ENCODE measurements at regions not wholly inside any gene's neighbourhood (a gene's known extent, or its start where the extent isn't known, plus 50 kb on each side); places are given as distances from the start of the nearest gene placed in this dataset.
A peak's percentile ranks its signal among the peaks of the same experiment; 100 is the strongest.

DNA sequence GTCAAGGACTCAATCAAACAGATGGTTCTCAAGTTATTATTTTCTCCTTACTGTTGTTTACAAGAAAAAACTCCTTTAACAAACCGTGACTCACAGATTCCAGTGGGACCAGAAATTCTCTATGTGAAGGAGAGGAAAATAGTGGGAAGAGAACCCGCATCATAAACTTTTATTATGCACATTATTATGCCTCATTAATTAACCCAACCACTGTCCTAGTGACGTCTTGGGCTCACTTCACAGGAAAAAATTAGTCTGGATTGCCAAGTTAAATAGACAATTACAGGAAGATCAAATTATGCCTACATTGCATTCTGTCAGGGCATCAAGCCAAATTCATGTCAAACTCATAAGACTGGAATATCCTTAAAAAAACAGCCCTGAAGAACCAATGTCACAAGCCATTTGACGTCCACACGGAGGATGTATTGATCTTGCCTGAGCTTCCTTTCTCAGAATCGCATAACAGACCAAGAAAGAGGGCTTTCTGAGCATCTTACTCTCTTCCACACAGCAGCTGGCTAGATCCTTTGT lies 347.8 kb downstream of the DUSP10 start:
- DNase-seq: no peak

DNA sequence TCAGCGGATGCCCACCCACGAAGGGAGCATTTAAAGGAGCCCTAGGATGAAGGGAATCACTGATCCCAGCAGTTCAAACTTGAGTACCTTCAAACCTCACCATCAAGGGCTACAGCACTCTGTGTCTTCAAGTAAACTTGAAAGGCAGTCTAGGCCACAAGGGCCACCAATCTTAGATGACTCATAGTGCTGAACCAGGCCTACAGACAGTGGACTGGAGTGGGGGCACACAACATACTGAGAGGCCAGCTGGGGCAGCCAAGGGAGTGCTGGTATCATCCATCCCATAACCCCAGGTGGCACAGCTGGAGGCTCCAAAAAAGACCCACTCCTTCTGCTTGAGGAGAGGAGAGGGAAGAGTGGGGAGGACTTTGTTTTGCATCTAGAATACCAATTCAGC lies 345.4 kb downstream of the DUSP10 start:
- DNase-seq: no peak

DNA sequence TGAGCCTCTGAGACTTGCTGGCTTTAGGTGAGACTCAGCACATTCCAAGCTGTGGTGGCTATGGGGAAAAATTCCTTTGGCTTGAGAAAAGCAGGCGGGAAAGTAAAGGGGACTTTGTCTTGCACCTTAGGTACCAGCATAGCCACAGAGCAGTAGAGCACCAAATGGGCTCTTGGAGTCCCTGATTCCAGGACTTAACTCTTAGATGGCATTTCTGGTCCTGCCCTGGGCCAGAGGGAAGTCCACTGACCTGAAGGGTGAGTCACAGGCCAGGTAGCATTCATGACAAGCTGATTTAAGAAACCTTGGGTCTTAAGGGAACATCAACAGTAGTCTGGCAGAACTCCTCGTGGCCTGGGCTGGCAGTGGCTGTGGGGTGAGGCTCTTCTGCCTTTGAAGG lies 344.7 kb downstream of the DUSP10 start:
- no peak for DNase-seq

DNA sequence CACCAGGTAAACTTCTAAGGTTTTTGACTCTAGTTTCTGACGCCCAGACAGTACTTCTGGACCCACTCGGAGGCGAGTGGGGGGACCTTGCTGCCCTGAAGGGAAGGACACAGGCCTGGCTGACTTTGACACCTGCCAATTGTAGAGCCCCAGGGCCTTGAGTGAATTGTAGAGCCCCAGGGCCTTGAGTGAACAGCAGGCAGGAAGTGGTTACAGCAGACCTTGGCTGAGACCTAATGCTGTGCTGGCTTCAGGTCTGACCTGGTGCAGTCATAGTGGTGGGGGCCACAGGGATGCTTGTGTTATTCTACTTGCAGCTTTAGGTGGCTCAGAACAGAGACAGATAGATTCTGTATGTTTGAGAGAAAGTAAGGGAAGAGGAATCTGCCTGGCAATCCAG lies 344.3 kb downstream of the DUSP10 start:
- DNase-seq: no peak

DNA sequence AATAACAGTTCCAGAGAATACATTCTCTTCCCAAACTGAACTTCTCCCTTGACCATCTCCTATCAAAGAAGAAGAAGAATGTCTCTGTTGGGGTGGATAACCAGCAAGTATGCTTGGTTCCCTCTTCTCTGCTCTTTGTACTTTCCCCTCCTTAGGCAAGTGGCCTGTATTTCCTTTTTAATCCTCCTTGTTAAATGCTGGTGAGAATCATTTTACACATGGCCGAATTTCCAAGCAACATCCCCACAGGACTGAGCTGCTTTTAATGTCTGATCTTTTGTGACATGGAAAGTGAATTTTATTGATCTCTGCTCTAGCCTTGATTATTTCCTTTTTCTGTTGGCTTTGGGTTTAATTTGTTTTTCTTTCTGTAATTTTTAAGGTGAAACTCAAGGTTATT lies 336.7 kb downstream of the DUSP10 start:
- no peak for DNase-seq

DNA sequence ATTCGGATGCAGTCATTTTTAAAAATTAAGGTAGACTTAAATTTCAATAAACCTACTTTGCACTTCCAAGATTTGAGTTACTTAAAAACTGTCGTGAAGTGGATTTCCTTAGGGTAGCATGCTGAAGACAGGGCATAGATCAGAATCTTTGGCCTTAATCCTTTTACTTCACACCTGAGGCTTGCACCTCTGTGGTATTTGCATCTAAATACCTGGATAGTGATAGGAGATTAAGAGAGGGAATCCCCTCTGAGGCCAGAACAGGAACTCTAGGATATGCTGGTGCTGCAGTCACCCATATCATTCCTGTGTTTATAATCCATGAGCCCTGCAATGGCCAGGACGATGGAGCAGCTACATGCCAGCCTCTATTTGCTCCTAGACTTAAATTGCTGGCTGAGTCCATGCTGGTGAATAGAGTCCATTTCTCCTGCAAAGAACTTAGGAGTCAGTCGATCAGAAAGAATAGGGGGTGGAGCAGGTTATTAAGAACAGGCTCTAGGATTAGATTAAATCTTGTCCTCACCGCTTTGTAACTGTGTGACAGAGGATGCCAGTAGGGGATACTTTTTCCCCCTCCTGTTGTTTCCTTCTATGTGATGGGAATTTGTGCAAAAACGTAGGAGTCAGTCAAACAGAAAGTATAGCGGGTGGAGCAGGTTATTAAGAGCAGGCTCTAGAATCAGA lies 333.6 kb downstream of the DUSP10 start:
- DNase-seq: no peak

DNA sequence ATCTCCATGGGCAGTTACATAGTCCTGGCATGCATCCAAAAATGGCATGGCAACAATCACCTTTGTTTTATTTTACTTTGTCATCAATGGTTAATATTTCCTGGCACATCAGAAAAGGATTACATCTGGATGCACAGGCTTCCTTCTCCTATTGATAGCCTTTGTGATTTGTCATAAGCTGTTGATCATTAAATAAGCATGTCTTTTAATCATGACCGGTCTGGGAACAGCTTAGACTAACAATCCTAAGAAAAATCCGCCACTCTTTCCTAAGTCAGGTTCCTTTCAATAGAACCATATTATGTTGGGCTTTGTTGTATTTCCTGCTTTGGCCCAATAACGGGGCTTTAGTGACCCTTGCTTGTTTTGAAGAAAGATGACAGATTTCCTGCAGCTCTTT lies 330.6 kb downstream of the DUSP10 start:
- DNase-seq: no peak

DNA sequence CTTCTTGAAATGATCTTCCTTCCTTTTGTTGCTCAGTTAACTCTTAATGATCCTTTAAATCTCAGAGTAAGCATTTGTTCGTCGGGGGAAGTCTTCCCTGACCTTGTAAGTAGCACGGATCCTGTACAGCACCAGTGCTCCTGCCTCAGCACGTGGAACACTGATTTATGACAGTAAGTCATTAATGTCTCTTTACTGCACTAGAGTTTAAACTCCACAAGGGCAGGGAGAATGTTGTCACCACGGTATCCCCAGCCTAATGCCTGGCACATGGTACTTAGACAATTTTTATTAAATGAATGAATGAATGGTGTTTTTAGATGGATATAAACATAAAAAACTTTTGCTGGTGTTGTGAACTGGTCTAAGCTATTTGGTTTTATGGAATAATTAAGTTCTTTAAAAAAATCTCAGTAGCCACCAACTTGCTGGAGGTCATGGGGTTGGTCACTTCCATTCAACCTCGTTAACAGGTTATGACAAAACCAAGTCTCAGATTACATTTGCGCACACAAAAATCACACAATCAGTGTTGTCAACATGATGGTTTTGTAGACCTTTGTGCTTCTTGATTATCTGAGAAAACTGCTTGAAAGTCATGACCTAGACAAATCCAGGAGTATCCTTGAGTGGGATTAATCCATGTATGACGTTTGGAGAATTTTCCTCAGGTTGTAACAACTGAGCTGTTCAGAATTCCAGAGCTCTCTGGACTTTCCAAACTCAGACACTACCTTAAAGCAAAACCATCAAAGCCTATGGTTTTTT lies 326.9 kb downstream of the DUSP10 start:
- no peak for DNase-seq

DNA sequence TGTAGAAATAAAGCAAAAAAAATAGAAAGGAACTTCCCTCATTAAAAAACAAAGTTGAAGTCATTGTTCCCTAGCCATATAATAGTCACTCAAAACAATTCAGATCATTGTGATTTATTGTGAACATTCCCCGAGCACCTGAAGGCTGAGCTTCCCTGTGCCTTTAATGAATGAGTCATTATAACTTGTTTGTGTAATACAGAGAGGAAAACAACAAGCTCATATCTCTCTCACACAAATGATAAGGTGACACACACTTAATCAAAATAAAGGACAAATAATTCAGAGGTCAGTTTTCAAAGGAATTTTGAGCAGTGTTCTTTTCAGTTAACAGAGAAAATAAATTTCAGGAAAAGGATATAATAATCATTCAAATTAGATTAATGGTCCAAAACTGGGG lies 326.2 kb downstream of the DUSP10 start:
- no peak for DNase-seq

DNA sequence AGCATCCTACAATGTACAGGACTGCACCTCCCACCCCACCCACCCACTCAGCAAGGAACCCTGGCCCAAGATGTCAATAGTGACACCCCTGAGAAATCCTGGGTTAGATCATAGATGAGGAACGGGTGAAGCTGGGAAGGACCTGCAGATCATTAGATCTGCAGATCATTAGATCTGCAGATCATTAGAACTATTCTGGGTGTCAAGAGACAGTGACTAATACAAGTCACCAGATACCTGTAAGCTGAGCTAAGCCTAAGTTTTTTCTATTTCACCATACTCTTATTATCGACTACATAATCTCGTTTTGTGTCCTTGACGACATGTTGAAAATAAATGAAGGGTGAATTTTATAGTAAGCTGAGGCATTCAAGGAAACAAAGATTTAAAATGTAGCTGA lies 325.7 kb downstream of the DUSP10 start:
- no peak for DNase-seq

DNA sequence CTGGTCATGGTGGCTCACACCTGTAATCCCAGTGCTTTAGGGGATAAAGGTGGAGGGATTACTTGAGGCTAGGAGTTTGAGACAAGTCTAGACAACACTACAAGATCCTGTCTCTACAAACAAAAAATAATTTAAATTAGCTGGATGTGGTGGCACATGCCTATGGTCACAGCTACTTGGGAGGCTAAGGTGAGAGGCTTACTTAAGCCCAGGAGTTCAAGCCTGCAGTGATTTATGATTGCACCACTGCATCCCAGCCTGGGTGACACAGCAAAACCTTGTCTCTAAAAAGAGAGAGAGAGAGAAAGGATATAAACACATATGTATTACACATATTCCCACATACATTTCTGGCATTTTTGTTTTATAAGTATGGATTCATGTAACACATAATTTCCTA lies 325.2 kb downstream of the DUSP10 start:
- no peak for DNase-seq

DNA sequence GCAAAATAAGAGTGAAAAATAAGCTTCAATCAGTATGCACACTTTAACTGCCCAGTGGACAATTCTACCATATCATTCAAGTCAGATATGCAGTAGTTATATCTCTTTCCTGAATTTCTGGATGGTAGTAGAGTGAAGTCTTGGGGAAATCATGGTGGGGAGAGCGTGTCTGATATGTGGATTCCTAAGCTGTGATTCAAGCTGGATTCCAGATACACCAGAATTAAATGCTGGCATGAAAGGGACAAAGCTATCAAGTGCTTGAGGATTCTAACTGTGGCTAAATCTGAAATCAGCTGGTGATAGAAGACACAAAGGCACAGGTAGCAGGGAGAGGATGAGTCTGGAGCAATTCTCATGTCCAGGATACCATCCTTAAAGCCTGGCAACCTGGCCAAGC lies 323.5 kb downstream of the DUSP10 start:
- no peak for DNase-seq

DNA sequence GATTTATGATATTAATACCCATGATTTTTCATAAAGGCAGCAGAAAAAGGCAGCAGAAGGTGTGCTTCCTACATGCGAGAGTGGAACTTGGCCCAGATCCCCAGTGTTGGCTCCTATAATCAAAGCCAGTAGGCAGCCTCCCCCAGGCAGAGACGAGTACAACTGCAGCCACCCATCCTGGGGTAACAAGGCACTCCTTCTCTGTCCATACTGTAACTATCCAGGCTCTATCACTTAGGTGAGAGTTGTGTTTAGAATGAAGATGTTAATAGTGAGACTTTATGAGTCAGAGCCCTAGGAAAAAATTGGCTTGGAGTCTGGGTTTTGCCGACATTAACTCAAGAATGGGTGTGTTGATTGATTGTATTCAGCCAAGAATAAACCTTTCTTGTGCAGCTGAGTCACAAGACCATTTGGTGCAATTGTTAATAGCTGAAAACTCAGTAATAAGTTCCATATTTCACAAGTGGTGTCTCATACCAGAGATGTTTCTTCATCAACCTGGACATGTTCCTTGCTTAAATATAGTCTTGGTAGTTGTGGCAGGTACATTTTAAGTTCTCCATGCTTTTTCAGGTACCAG lies 322.3 kb downstream of the DUSP10 start:
- no peak for DNase-seq

DNA sequence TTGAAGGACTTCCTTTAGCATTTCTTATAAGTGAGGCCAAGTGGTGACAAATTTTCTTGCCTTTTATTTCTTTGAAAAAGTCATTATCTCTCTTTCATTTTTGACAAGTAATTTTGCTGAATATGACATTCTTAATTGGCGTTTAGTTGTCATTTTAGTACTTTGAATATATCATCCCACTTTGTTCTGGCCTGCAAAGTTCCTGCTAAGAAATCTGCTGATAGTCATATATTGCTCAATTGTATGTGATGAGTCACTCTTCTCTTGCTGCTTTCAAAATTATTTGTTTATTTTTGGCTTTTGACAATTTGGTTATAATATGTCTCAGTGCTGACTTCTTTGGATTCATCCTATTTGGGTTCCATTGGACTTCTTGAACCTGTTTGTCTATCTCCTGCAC lies 312.6 kb downstream of the DUSP10 start:
- DNase-seq: no peak

DNA sequence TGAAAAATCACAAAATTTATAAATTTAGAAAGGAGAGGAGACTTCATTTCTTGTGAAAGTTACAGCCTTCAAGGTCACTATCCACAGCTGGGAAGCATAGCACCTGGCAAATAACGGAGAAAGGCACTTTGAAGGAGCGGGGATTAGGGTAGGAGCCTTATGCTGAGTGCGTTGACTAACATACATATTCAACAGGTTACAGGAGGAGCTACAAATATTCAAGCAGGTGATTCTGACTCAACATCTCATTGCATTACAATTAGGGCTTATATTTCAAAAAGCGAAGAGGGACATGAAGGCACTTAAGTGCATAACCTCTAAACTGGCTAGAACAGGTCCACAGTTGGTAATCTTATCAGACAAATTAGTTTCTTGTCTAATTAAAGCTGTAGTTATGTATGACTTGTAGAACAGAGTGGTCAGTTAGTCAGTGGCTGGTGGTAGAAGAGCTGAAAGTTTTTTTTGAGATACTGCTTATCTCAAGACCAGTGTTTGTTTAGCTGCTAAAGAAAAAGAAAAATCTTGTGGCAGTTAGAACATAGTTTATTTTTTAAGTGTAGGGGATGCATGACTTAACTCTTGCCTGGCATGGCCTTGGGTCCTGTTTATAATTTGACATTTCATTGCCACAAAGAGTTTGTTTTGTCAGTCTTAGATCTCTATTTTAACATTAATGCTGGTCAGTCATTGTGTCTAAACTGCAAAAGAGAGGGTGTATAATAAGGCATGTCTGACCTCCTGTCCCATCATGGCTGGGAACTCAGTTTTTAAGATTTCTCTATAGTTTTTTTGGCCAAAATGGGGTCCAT lies 311.5 kb downstream of the DUSP10 start:
- DNase-seq: no peak

DNA sequence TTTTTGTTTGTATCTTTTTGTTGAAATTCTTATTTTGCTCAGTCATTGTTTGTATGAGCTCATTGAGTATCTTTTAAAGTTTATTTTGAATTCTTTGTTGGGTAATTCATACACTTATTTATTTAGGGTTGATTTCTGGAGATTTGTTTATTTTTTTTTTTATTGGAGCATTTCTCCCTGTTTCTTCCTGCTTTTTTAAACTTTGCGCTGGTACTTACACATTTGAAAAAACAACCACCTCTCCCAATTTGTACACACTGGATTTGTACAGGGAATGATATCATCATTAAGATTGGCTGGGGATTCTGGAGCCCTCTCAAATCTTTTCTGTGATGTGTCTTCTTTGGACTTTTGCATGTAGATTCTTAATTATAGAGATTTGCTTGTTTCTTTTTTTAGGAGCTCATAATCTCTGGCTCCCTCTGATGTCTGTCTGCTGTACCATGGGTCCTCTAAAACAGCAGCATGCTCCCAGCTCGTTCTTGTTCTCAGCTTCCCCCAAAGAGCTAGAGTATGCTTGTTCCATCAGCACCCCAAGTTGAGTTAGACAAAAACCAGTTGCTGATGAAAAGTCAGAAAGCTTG lies 310.7 kb downstream of the DUSP10 start:
- no peak for DNase-seq

DNA sequence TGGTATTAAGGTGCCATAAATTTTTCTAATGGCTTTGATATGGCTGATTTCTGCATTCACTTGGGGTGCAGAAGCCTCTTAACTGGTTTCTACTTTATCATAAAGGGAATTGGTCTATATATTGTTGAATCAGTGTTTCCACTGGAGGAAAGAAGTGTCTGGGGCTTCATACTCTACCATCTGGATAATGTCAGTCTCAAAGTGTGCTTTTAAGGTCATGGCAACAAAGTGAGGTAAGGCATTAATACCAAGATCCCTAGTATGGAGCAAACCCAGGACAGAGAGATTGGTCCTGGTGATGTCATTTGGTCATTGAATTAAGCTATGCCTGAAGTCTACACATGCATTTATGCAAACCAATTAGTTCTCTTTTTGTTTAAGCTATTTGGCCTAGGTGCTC lies 309.9 kb downstream of the DUSP10 start:
- no peak for DNase-seq

DNA sequence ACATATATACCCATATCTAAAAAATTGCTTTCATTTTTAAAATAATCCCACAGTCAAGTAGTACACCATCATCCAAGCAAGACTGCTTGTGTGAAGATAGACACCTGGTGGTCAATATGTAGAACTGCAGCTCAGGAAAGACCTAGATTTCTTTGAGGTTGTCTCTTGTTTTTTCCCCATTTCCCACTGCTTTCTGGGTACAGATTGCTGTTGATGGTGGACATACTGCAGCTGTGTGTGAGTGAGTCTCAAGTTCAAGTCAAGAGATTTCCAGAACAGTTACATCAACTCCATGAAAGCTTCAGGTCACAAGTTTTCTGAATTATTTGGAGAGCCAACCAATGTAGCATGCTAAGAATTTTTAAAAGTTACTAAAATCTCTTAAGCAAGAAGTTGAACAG lies 306.4 kb downstream of the DUSP10 start:
- DNase-seq: no peak

DNA sequence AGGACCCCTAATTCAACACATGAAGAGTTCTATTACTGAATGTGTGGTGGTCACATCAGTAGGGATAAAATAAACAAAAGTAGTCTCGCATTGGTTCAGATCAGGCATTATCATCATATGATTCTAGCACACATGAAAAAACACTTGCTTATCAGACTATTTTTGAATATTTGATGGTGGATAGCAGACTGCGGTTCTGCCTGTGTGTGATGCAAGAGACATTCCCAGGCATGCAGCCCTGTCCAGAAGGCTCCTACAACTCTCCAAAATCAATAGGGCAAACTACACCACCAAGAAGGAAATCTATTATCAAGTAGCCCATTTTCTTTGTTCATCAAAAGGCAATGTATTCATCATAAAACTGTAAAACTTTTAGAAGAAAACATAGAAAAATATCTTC lies 304.7 kb downstream of the DUSP10 start:
- DNase-seq: no peak

DNA sequence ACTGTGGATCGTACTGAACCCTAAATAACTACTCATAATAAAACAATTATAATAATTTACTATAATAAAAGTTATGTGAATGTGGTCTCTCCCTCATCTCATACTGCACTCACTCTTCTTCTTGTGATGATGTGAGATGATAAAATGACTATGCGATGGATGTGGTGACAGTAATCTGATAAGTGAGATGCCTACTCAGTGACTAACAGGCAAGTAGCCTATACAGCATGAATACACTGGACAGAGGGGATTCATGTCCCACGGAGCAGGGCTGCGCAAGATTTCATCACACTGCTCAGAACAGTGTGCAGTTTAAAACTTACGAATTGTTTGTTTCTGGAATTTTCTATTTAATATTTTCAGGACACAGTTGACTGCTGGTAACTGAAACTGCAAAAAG lies 304.0 kb downstream of the DUSP10 start:
- no peak for DNase-seq

DNA sequence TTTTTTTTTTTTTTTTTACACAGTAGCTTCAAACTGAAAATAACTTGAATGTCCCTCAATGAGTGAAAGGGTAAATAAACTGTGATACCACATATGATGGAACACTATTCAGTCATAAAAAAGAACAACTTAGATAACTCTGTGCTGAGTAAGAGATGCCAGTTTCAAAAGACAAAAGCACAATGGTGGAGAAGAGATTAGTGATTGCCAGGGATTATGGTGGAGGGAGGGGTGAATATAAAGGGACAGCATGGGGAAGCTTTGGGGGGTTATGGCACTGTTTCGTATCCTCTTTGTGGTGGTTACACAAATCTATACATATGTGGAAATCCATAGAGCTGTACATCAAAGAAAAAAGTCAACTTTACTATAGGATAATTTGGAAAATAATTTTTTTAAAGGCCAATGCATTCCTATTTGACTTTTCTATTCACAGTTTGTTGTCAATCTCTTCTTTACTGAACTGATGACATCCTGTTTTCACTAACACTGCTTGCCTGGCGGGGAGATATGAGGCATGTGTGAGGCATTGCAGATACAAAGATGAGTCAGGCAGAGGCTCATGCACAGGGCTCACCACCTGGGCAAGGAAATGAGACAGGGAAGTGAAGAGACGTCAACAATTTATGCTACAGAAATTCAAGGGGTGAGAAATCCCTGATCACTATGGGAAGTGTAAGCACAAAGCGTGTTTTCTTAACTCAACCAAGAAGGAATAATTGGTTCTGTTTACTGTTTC lies 302.7 kb downstream of the DUSP10 start:
- DNase-seq: peak; percentile 45
